NT2/D1 (cell line): ENCODE measurements at regions not wholly inside any gene's neighbourhood (a gene's known extent, or its start where the extent isn't known, plus 50 kb on each side); places are given as distances from the start of the nearest gene placed in this dataset.

Experiments used
- SUZ12 ChIP-seq: IDR thresholded peaks from 2 replicates; pipeline ENCODE4 v1.6.1; 2011; ENCODE audit not compliant: insufficient read length, insufficient read depth; ENCODE audit errors: extremely low read depth
- YY1 ChIP-seq: IDR thresholded peaks from 2 replicates; pipeline ENCODE4 v1.6.1; 2011; ENCODE audit not compliant: insufficient read length, insufficient read depth
- ZNF274 ChIP-seq: IDR thresholded peaks from 2 replicates; pipeline ENCODE4 v1.6.1; 2011; ENCODE audit warnings: mild to moderate bottlenecking, low read depth, low read length

GRCh38 chr2:136359121-136359965, 241.4 kb upstream of the CXCR4 start:
- TF ChIP-seq YY1 (no peak), ZNF274 (no peak), SUZ12 (no peak)
